Erythroblast (primary cell): ENCODE measurements at regions not wholly inside any gene's neighbourhood (a gene's known extent, or its start where the extent isn't known, plus 50 kb on each side); places are given as distances from the start of the nearest gene placed in this dataset.
"Not testable (repeated sequence)": the region's sequence is repeated elsewhere in the genome, so short reads cannot be mapped to it uniquely, and the experiment has no call there.

Experiments used
- DNase-seq, 2 experiments: peaks; one replicate each; lab custom pipeline; 2025; lab: John Stamatoyannopoulos, UW
- GATA1 ChIP-seq: IDR thresholded peaks from 2 replicates; pipeline ENCODE4 v1.6.1; 2011; ENCODE audit warnings: low read depth, mild to moderate bottlenecking, control low read depth, low read length, moderate library complexity
- POLR2A ChIP-seq: IDR thresholded peaks from 2 replicates; pipeline ENCODE4 v1.6.1; 2011; ENCODE audit warnings: mild to moderate bottlenecking, low read length

GRCh38 chr4:127357765-127358164 is 275.0 kb upstream of the INTU start:
- DNase-seq, result no peak
- TF ChIP-seq POLR2A (no peak), GATA1 (no peak)

- no peak for TF ChIP-seq POLR2A
- no peak for TF ChIP-seq GATA1
- DNase-seq, result no peak
Measured at GRCh38 chr4:127362686-127363085, 270.1 kb upstream of the INTU start.

- no peak for DNase-seq
Measured at GRCh38 chr4:127364397-127364796, 268.4 kb upstream of the INTU start.

GRCh38 chr4:127364911-127365310 is 267.8 kb upstream of the INTU start:
- TF ChIP-seq GATA1 (no peak), POLR2A (no peak)
- DNase-seq, result no peak

More at GRCh38 chr4:127364397-127364796, 268.4 kb upstream of the INTU start:
- TF ChIP-seq GATA1, result no peak
- no peak for TF ChIP-seq POLR2A

GRCh38 chr4:127370604-127371003 is 262.2 kb upstream of the INTU start:
- no peak for DNase-seq
- no peak for TF ChIP-seq GATA1
- TF ChIP-seq POLR2A, result no peak

GRCh38 chr4:127379499-127379898 is 253.3 kb upstream of the INTU start:
- TF ChIP-seq GATA1, result no peak
- TF ChIP-seq POLR2A, result no peak
- no peak for DNase-seq

GRCh38 chr4:127379948-127380347 is 252.8 kb upstream of the INTU start:
- DNase-seq, result not testable (repeated sequence)

- no peak for DNase-seq
- no peak for TF ChIP-seq POLR2A
Measured at GRCh38 chr4:127383666-127384065, 249.1 kb upstream of the INTU start.

GRCh38 chr4:127394516-127394915 is 238.2 kb upstream of the INTU start:
- TF ChIP-seq POLR2A, result no peak
- no peak for TF ChIP-seq GATA1
- no peak for DNase-seq

- TF ChIP-seq POLR2A (no peak), GATA1 (no peak)
- no peak for DNase-seq
Measured at GRCh38 chr4:127400276-127400675, 232.5 kb upstream of the INTU start.

GRCh38 chr4:127400731-127401346 is 231.9 kb upstream of the INTU start:
- TF ChIP-seq POLR2A (no peak), GATA1 (no peak)
- DNase-seq, result peak; percentile 60 to 74

GRCh38 chr4:127403471-127404084 is 229.2 kb upstream of the INTU start:
- TF ChIP-seq POLR2A (no peak), GATA1 (no peak)
- DNase-seq, result no peak

GRCh38 chr4:127406187-127406586 is 226.6 kb upstream of the INTU start:
- no peak for DNase-seq
- TF ChIP-seq GATA1 (no peak), POLR2A (no peak)

GRCh38 chr4:127407572-127407971 is 225.2 kb upstream of the INTU start:
- DNase-seq, result not testable (repeated sequence)

GRCh38 chr4:127410201-127410600 is 222.6 kb upstream of the INTU start:
- no peak for TF ChIP-seq POLR2A
- no peak for TF ChIP-seq GATA1
- no peak for DNase-seq

- no peak for DNase-seq
- TF ChIP-seq POLR2A (no peak), GATA1 (no peak)
Measured at GRCh38 chr4:127410644-127411043, 222.1 kb upstream of the INTU start.
